ENCODE measurements at regions not wholly inside any gene's neighbourhood (a gene's known extent, or its start where the extent isn't known, plus 50 kb on each side); places are given as distances from the start of the nearest gene placed in this dataset.

GRCh38 chr4:96241819-96242218 is 401.9 kb downstream of the PDHA2 start:
- in situ Hi-C loops (cut with HindIII; ENCODE audit: low pct_ligation_motif_present, low pct_unique_long_range_greater_than_20kb, low sequenced_read_pairs): no loop called here
- DNase-seq: no peak

- DNase-seq: no peak
- in situ Hi-C loops (cut with HindIII; ENCODE audit: low pct_ligation_motif_present, low pct_unique_long_range_greater_than_20kb, low sequenced_read_pairs): no loop called here
Measured at GRCh38 chr4:96247096-96247495, 407.2 kb downstream of the PDHA2 start.

- in situ Hi-C loops (cut with HindIII; ENCODE audit: low pct_ligation_motif_present, low pct_unique_long_range_greater_than_20kb, low sequenced_read_pairs): no loop called here
- no peak for DNase-seq
Measured at GRCh38 chr4:96248225-96248624, 408.3 kb downstream of the PDHA2 start.

GRCh38 chr4:96260064-96260682 is 420.3 kb downstream of the PDHA2 start:
- in situ Hi-C loops (cut with HindIII; ENCODE audit: low pct_ligation_motif_present, low pct_unique_long_range_greater_than_20kb, low sequenced_read_pairs): no loop called here
- no peak for DNase-seq

GRCh38 chr4:96262057-96262456 is 422.2 kb downstream of the PDHA2 start:
- no peak for DNase-seq
- in situ Hi-C loops (cut with HindIII; ENCODE audit: low pct_ligation_motif_present, low pct_unique_long_range_greater_than_20kb, low sequenced_read_pairs): no loop called here

- no peak for DNase-seq
- in situ Hi-C loops (cut with HindIII; ENCODE audit: low pct_ligation_motif_present, low pct_unique_long_range_greater_than_20kb, low sequenced_read_pairs): no loop called here
Measured at GRCh38 chr4:96263291-96263690, 423.4 kb downstream of the PDHA2 start.

GRCh38 chr4:96264941-96265463 is 425.1 kb downstream of the PDHA2 start:
- in situ Hi-C loops (cut with HindIII; ENCODE audit: low pct_ligation_motif_present, low pct_unique_long_range_greater_than_20kb, low sequenced_read_pairs): no loop called here
- DNase-seq: no peak

GRCh38 chr4:96293806-96294205 is 453.9 kb downstream of the PDHA2 start:
- DNase-seq: no peak
- in situ Hi-C loops (cut with HindIII; ENCODE audit: low pct_ligation_motif_present, low pct_unique_long_range_greater_than_20kb, low sequenced_read_pairs): no loop called here

GRCh38 chr4:96295143-96295741 is 455.3 kb downstream of the PDHA2 start:
- in situ Hi-C loops (cut with HindIII; ENCODE audit: low pct_ligation_motif_present, low pct_unique_long_range_greater_than_20kb, low sequenced_read_pairs): no loop called here
- DNase-seq: no peak

- DNase-seq: no peak
- in situ Hi-C loops (cut with HindIII; ENCODE audit: low pct_ligation_motif_present, low pct_unique_long_range_greater_than_20kb, low sequenced_read_pairs): no loop called here
Measured at GRCh38 chr4:96301715-96302114, 461.8 kb downstream of the PDHA2 start.

GRCh38 chr4:96305030-96305429 is 465.1 kb downstream of the PDHA2 start:
- in situ Hi-C loops (cut with HindIII; ENCODE audit: low pct_ligation_motif_present, low pct_unique_long_range_greater_than_20kb, low sequenced_read_pairs): no loop called here
- DNase-seq: no peak

- in situ Hi-C loops (cut with HindIII; ENCODE audit: low pct_ligation_motif_present, low pct_unique_long_range_greater_than_20kb, low sequenced_read_pairs): no loop called here
- no peak for DNase-seq
Measured at GRCh38 chr4:96312046-96312685, 472.3 kb downstream of the PDHA2 start.

- in situ Hi-C loops (cut with HindIII; ENCODE audit: low pct_ligation_motif_present, low pct_unique_long_range_greater_than_20kb, low sequenced_read_pairs): no loop called here
- no peak for DNase-seq
Measured at GRCh38 chr4:96315815-96316214, 475.9 kb downstream of the PDHA2 start.

- no peak for DNase-seq
- in situ Hi-C loops (cut with HindIII; ENCODE audit: low pct_ligation_motif_present, low pct_unique_long_range_greater_than_20kb, low sequenced_read_pairs): no loop called here
Measured at GRCh38 chr4:96316776-96317175, 476.9 kb downstream of the PDHA2 start.

GRCh38 chr4:96317891-96318290 is 478.0 kb downstream of the PDHA2 start:
- in situ Hi-C loops (cut with HindIII; ENCODE audit: low pct_ligation_motif_present, low pct_unique_long_range_greater_than_20kb, low sequenced_read_pairs): no loop called here

GRCh38 chr4:96326846-96327245 is 487.0 kb downstream of the PDHA2 start:
- DNase-seq: no peak
- in situ Hi-C loops (cut with HindIII; ENCODE audit: low pct_ligation_motif_present, low pct_unique_long_range_greater_than_20kb, low sequenced_read_pairs): no loop called here

More at GRCh38 chr4:96317891-96318290, 478.0 kb downstream of the PDHA2 start:
- no peak for DNase-seq

GRCh38 chr4:96342196-96342595 is 502.3 kb downstream of the PDHA2 start:
- in situ Hi-C loops (cut with HindIII; ENCODE audit: low pct_ligation_motif_present, low pct_unique_long_range_greater_than_20kb, low sequenced_read_pairs): no loop called here
- no peak for DNase-seq

- in situ Hi-C loops (cut with HindIII; ENCODE audit: low pct_ligation_motif_present, low pct_unique_long_range_greater_than_20kb, low sequenced_read_pairs): no loop called here
- DNase-seq: no peak
Measured at GRCh38 chr4:96342790-96343455, 503.0 kb downstream of the PDHA2 start.

- in situ Hi-C loops (cut with HindIII; ENCODE audit: low pct_ligation_motif_present, low pct_unique_long_range_greater_than_20kb, low sequenced_read_pairs): no loop called here
- no peak for DNase-seq
Measured at GRCh38 chr4:96343836-96344235, 503.9 kb downstream of the PDHA2 start.
